ENCODE measurements at regions not wholly inside any gene's neighbourhood (a gene's known extent, or its start where the extent isn't known, plus 50 kb on each side); places are given as distances from the start of the nearest gene placed in this dataset.

GRCh38 chr18:78531637-78532036 lies 448.0 kb upstream of the SALL3 start:
- Histone ChIP-seq H3K27me3 (ENCODE audit: insufficient read depth, low read depth, low read length) (no peaks in the 10 kb centered on the region), H3K79me2 (replicated peaks; ENCODE audit: insufficient read depth, low read length) (no peaks in the 10 kb centered on the region), H3K4me3 (ENCODE audit: low read length) (no peak overlapping the region), H3K4me2 (ENCODE audit: low read length) (no peak overlapping the region), H3K27ac (ENCODE audit: low read length) (no peak overlapping the region), H3K36me3 (ENCODE audit: insufficient read depth, low read length) (no peaks in the 10 kb centered on the region), H3K9ac (ENCODE audit: low read length) (no peak overlapping the region), H2AFZ (ENCODE audit: low read depth, low read length) (no peak overlapping the region), H4K20me1 (ENCODE audit: insufficient read depth) (no peaks in the 10 kb centered on the region), H3K9me2 (ENCODE audit: insufficient read depth, low read length) (no peaks in the 10 kb centered on the region), H3F3A (ENCODE audit: insufficient read depth, low read length, poor library complexity, severe bottlenecking) (no peaks in the 10 kb centered on the region), H3K9me3 (ENCODE audit: low read length) (no peaks in the 10 kb centered on the region)
- TF ChIP-seq EP300 (conservative IDR thresholded peaks at IDR 0.05; ENCODE audit: poor library complexity, severe bottlenecking) (no peak), TAF1 (IDR thresholded peaks at IDR 0.05; ENCODE audit: low read depth) (no peak), MXI1 (conservative IDR thresholded peaks at IDR 0.05; ENCODE audit: poor library complexity, severe bottlenecking) (no peak), CTCF (IDR thresholded peaks at IDR 0.05; ENCODE audit: poor library complexity, severe bottlenecking) (no peak), POLR2AphosphoS5 (IDR thresholded peaks at IDR 0.05) (no peak), EZH2 (IDR thresholded peaks at IDR 0.05; ENCODE audit: borderline replicate concordance, insufficient read depth, low read length, poor library complexity, severe bottlenecking) (no peak), SMC3 (conservative IDR thresholded peaks at IDR 0.05; ENCODE audit: poor library complexity) (no peak), RAD21 (conservative IDR thresholded peaks at IDR 0.05) (no peak), REST (IDR thresholded peaks at IDR 0.05; ENCODE audit: borderline replicate concordance) (no peak)

- no peaks in the 10 kb centered on the region for H3K9me2 ChIP-seq (ENCODE audit: insufficient read depth, low read length)
- H3K27me3 ChIP-seq (ENCODE audit: insufficient read depth, low read depth, low read length), result no peaks in the 10 kb centered on the region
- H2AFZ ChIP-seq (ENCODE audit: low read depth, low read length), result no peak overlapping the region
- H3F3A ChIP-seq (ENCODE audit: insufficient read depth, low read length, poor library complexity, severe bottlenecking), result no peaks in the 10 kb centered on the region
- H3K9me3 ChIP-seq (ENCODE audit: low read length), result no peaks in the 10 kb centered on the region
- H3K36me3 ChIP-seq (ENCODE audit: insufficient read depth, low read length), result no peaks in the 10 kb centered on the region
- no peak overlapping the region for H3K4me3 ChIP-seq (ENCODE audit: low read length)
- H3K9ac ChIP-seq (ENCODE audit: low read length), result no peak overlapping the region
- no peak overlapping the region for H3K4me2 ChIP-seq (ENCODE audit: low read length)
- no peaks in the 10 kb centered on the region for H4K20me1 ChIP-seq (ENCODE audit: insufficient read depth)
- TF ChIP-seq TAF1 (IDR thresholded peaks at IDR 0.05; ENCODE audit: low read depth) (no peak), MXI1 (conservative IDR thresholded peaks at IDR 0.05; ENCODE audit: poor library complexity, severe bottlenecking) (no peak), RAD21 (conservative IDR thresholded peaks at IDR 0.05) (no peak), SMC3 (conservative IDR thresholded peaks at IDR 0.05; ENCODE audit: poor library complexity) (no peak), POLR2AphosphoS5 (IDR thresholded peaks at IDR 0.05) (no peak), EZH2 (IDR thresholded peaks at IDR 0.05; ENCODE audit: borderline replicate concordance, insufficient read depth, low read length, poor library complexity, severe bottlenecking) (no peak), CTCF (IDR thresholded peaks at IDR 0.05; ENCODE audit: poor library complexity, severe bottlenecking) (no peak), EP300 (conservative IDR thresholded peaks at IDR 0.05; ENCODE audit: poor library complexity, severe bottlenecking) (no peak), REST (IDR thresholded peaks at IDR 0.05; ENCODE audit: borderline replicate concordance) (no peak)
- no peaks in the 10 kb centered on the region for H3K79me2 ChIP-seq (replicated peaks; ENCODE audit: insufficient read depth, low read length)
- H3K27ac ChIP-seq (ENCODE audit: low read length), result no peak overlapping the region
Observed at GRCh38 chr18:78538669-78539440, 440.8 kb upstream of the SALL3 start.
